Parathyroid adenoma (tissue), 2 donors: ENCODE measurements at regions not wholly inside any gene's neighbourhood (a gene's known extent, or its start where the extent isn't known, plus 50 kb on each side); places are given as distances from the start of the nearest gene placed in this dataset.

Experiments used
- H2AFZ ChIP-seq: fragments of 300-600 bp; sonication (generic); one replicate; pipeline ENCODE4 v1.7.0; 2017; ENCODE audit warnings: antibody characterized with exemption, mild to moderate bottlenecking
- H3K27ac ChIP-seq: fragments of 300-600 bp; sonication (generic); one replicate; pipeline ENCODE4 v1.7.0; 2017
- H3K27me3 ChIP-seq: fragments of 300-600 bp; sonication (generic); one replicate; pipeline ENCODE4 v1.7.0; 2017; ENCODE audit warnings: low read length; ENCODE audit not compliant: control insufficient read depth, insufficient read depth
- H3K36me3 ChIP-seq: fragments of 300-600 bp; sonication (generic); one replicate; pipeline ENCODE4 v1.7.0; 2017; ENCODE audit warnings: low read length; ENCODE audit not compliant: control insufficient read depth, insufficient read depth
- H3K4me1 ChIP-seq: fragments of 300-600 bp; sonication (generic); one replicate; pipeline ENCODE4 v1.7.0; 2017; ENCODE audit warnings: control low read depth
- H3K4me2 ChIP-seq: fragments of 300-600 bp; sonication (generic); one replicate; pipeline ENCODE4 v1.7.0; 2017; ENCODE audit warnings: low read length
- H3K4me3 ChIP-seq: fragments of 300-600 bp; sonication (generic); one replicate; pipeline ENCODE4 v1.7.0; 2017; ENCODE audit warnings: low read depth, low read length
- H3K79me2 ChIP-seq: fragments of 300-600 bp; sonication (generic); one replicate; pipeline ENCODE4 v1.7.0; 2017; ENCODE audit warnings: control low read depth
- H3K9ac ChIP-seq: fragments of 300-600 bp; sonication (generic); one replicate; pipeline ENCODE4 v1.7.0; 2017; ENCODE audit warnings: mild to moderate bottlenecking
- H3K9me3 ChIP-seq: fragments of 300-600 bp; sonication (generic); one replicate; pipeline ENCODE4 v1.7.0; 2017; ENCODE audit warnings: low read length; ENCODE audit not compliant: control insufficient read depth
- TF ChIP-seq, protein P1 (sequence below): fragments of 300-600 bp; sonication (generic); IDR thresholded peaks from one replicate; pipeline ENCODE4 v1.7.0; 2017; ENCODE audit warnings: antibody characterized with exemption, mild to moderate bottlenecking
- donor health status: primary hyperparathyroidism.

DNA sequence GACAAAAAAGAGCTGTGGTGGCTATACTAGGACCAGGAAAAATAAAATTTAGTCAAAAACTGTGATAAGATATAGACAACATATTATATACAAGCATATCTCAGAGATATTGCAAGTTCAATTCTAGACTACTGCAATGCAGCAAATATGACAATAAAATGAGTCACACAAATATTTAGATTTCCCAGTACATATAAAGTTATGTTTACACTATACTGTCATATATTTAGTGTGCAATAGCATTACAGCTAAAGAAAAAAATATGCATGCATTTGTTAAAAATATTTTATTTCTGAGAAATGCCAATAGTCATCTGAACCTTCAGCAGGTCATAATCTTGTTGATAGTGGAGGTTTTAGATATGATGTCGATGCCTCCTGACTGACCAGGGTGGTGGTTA lies 72.1 kb downstream of the AKR1C4 start:
- Histone ChIP-seq H2AFZ (no peak overlapping the region), H3K27me3 (no peaks in the 10 kb centered on the region), H3K4me1 (no peaks in the 10 kb centered on the region), H3K36me3 (no peaks in the 10 kb centered on the region), H3K4me3 (no peak overlapping the region), H3K27ac (no peak overlapping the region), H3K9ac (no peak overlapping the region), H3K79me2 (no peaks in the 10 kb centered on the region), H3K9me3 (no peaks in the 10 kb centered on the region), H3K4me2 (no peak overlapping the region)
- TF ChIP-seq, protein P1, sequence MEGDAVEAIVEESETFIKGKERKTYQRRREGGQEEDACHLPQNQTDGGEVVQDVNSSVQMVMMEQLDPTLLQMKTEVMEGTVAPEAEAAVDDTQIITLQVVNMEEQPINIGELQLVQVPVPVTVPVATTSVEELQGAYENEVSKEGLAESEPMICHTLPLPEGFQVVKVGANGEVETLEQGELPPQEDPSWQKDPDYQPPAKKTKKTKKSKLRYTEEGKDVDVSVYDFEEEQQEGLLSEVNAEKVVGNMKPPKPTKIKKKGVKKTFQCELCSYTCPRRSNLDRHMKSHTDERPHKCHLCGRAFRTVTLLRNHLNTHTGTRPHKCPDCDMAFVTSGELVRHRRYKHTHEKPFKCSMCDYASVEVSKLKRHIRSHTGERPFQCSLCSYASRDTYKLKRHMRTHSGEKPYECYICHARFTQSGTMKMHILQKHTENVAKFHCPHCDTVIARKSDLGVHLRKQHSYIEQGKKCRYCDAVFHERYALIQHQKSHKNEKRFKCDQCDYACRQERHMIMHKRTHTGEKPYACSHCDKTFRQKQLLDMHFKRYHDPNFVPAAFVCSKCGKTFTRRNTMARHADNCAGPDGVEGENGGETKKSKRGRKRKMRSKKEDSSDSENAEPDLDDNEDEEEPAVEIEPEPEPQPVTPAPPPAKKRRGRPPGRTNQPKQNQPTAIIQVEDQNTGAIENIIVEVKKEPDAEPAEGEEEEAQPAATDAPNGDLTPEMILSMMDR = no peak

DNA sequence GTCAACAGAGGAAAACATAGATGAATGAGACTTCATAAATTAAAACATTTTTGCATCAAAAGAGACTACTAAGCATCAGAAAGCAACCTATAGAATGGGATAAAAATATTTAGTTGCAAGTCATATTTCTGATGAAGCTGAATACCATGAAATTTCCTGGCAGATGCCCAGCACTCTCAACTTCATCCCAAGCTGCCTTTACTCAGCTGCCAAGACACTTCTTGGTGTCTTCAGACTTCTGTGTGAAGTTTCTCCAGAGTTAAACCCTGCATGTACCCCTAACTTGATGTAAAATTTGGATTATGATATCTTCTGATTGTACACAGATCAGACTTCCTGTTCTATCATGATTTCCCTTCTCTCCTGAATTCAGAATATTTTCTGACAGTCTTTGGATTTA lies 73.2 kb downstream of the AKR1C4 start:
- H3K36me3 ChIP-seq = no peaks in the 10 kb centered on the region
- H2AFZ ChIP-seq = no peak overlapping the region
- H3K4me2 ChIP-seq = no peak overlapping the region
- no peak overlapping the region for H3K4me3 ChIP-seq
- H3K9ac ChIP-seq = no peak overlapping the region
- no peaks in the 10 kb centered on the region for H3K27me3 ChIP-seq
- no peaks in the 10 kb centered on the region for H3K4me1 ChIP-seq
- TF ChIP-seq, protein P1 = no peak
- H3K79me2 ChIP-seq = no peaks in the 10 kb centered on the region
- no peak overlapping the region for H3K27ac ChIP-seq
- no peaks in the 10 kb centered on the region for H3K9me3 ChIP-seq

DNA sequence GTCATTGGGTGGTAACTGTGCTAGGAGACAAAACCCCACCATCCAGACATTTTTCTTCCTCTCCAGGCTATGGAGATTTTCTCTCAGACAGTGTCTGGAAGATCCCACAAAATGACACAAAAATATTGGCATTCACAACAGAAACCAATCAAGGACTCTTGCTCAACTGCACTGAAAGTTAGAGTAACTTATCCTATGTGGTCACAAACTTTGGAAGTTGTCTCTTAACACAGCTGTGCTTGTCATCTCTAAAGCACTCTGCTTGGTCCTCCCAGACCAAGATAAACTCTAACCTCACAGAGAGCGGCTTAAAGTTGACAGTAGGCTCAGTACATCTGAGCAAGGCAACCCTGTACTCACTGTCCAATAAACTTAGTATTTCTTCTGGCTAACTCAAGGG lies 74.9 kb downstream of the AKR1C4 start:
- no peaks in the 10 kb centered on the region for H3K27me3 ChIP-seq
- H3K4me3 ChIP-seq = no peak overlapping the region
- no peaks in the 10 kb centered on the region for H3K79me2 ChIP-seq
- no peaks in the 10 kb centered on the region for H3K9me3 ChIP-seq
- no peak overlapping the region for H3K27ac ChIP-seq
- no peak overlapping the region for H3K9ac ChIP-seq
- H3K36me3 ChIP-seq = no peaks in the 10 kb centered on the region
- TF ChIP-seq, protein P1 = no peak
- no peak overlapping the region for H3K4me2 ChIP-seq
- H3K4me1 ChIP-seq = no peaks in the 10 kb centered on the region
- H2AFZ ChIP-seq = no peak overlapping the region

DNA sequence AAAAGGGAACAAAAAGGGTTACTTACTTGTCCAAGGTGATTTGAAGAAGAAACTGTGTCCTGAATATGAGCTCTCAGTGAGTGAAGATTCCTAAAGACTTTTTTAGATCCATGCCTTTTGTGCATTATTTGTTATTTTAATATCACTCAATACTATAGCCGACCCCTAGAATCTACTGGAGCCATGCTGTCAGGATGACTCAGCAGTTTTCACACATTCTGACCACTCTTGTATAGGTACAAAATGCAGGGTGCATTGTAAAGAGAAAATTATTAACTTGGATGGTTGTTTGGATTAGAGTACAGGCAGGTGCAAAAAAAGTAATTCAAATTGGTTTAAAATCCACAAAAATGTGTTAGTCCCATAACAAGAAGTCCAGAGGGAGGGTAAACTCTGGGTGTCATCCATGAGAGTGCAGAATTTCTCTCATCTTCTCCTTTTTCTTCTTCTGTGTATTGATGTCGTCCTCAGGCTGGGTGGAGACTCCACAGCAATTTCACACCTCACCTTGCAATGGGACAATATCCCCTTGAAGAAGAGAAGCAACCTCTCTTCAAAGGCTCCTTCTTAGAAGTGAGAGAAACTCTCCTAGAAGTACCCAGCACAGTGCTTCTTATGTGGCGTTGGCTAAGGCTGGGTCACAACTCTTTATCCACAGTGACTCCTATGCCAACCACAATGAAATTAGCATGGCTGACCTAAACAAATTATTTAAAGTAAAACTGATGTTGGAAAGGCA lies 75.6 kb downstream of the AKR1C4 start:
- Histone ChIP-seq H3K9me3 (no peaks in the 10 kb centered on the region), H3K4me3 (no peak overlapping the region), H3K27me3 (no peaks in the 10 kb centered on the region), H3K9ac (no peak overlapping the region), H3K4me1 (no peaks in the 10 kb centered on the region), H3K27ac (no peak overlapping the region), H3K4me2 (no peak overlapping the region), H3K36me3 (no peaks in the 10 kb centered on the region), H3K79me2 (no peaks in the 10 kb centered on the region), H2AFZ (no peak overlapping the region)
- TF ChIP-seq, protein P1 = no peak

DNA sequence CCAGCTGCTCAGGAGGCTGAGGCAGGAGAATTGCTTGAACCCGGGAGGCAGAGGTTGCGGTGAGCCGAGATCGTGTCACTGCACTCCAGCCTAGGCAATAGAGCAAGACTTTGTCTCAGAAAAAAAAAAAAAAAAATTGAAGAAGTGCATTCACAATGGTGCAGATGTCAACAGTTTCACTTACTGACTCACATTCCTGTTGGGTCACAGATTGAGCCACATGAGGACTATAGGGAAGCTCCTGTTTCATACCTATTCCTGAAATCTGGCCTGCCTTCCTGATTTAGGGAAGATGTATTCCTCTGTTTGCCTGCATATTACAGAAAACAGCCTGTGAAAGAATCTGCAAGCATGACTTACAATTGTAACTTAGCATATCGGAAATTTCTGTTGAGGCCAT lies 78.2 kb downstream of the AKR1C4 start:
- no peaks in the 10 kb centered on the region for H3K4me1 ChIP-seq

More for the DNA sequence above, 78.2 kb downstream of the AKR1C4 start:
- no peaks in the 10 kb centered on the region for H3K9me3 ChIP-seq
- H2AFZ ChIP-seq = no peak overlapping the region
- no peaks in the 10 kb centered on the region for H3K36me3 ChIP-seq
- H3K27me3 ChIP-seq = no peaks in the 10 kb centered on the region
- H3K27ac ChIP-seq = no peak overlapping the region
- H3K79me2 ChIP-seq = no peaks in the 10 kb centered on the region
- no peak overlapping the region for H3K9ac ChIP-seq
- no peak overlapping the region for H3K4me3 ChIP-seq
- no peak overlapping the region for H3K4me2 ChIP-seq
- TF ChIP-seq, protein P1 = no peak
